ENCODE measurements at regions not wholly inside any gene's neighbourhood (a gene's known extent, or its start where the extent isn't known, plus 50 kb on each side); places are given as distances from the start of the nearest gene placed in this dataset.

DNA sequence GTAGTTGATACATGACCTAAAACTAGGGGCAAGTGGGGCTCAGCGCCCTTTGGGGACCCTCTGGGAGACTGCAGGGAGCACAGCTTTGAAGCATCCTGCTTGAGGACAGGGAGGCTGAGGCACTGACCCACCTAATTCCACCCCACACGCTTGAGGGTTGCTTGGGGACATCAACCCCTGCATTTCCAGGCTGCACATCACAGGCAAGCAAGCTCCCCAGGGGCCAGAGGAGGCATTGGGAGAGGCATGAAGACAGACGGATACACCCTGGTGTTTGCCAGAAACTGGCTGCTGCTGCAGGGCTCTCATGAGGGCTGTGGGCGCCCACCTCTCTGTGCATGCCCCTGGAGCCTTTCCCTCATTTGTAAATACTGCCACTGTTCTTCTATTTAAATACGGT lies 99.3 kb downstream of the ABHD5 start:
- no peak for TF ChIP-seq PBX3 (IDR thresholded peaks at IDR 0.05; ENCODE audit: insufficient replicate concordance, low read depth, low read length)
- TF ChIP-seq, protein P1, sequence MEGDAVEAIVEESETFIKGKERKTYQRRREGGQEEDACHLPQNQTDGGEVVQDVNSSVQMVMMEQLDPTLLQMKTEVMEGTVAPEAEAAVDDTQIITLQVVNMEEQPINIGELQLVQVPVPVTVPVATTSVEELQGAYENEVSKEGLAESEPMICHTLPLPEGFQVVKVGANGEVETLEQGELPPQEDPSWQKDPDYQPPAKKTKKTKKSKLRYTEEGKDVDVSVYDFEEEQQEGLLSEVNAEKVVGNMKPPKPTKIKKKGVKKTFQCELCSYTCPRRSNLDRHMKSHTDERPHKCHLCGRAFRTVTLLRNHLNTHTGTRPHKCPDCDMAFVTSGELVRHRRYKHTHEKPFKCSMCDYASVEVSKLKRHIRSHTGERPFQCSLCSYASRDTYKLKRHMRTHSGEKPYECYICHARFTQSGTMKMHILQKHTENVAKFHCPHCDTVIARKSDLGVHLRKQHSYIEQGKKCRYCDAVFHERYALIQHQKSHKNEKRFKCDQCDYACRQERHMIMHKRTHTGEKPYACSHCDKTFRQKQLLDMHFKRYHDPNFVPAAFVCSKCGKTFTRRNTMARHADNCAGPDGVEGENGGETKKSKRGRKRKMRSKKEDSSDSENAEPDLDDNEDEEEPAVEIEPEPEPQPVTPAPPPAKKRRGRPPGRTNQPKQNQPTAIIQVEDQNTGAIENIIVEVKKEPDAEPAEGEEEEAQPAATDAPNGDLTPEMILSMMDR (IDR thresholded peaks at IDR 0.05 in 2 of 3, conservative IDR thresholded peaks at IDR 0.05 in 1 of 3; ENCODE audit: control insufficient read depth in 2 of 3, extremely low read depth in 1 of 3, insufficient read depth in 1 of 3, low read depth in 3 of 3, low read length in 3 of 3), result no peak
- no peak for TF ChIP-seq ATF2 (IDR thresholded peaks at IDR 0.05; ENCODE audit: low read length)
- TF ChIP-seq POLR2A (IDR thresholded peaks at IDR 0.05; ENCODE audit: low read depth, low read length), result no peak
- TF ChIP-seq SMC3 (IDR thresholded peaks at IDR 0.05; ENCODE audit: borderline replicate concordance, low read length), result no peak
- no peak for TF ChIP-seq EP300 (IDR thresholded peaks at IDR 0.05; ENCODE audit: borderline replicate concordance in 1 of 2, control insufficient read depth in 1 of 2, low read depth in 2 of 2, low read length in 2 of 2)
- TF ChIP-seq, protein P2, sequence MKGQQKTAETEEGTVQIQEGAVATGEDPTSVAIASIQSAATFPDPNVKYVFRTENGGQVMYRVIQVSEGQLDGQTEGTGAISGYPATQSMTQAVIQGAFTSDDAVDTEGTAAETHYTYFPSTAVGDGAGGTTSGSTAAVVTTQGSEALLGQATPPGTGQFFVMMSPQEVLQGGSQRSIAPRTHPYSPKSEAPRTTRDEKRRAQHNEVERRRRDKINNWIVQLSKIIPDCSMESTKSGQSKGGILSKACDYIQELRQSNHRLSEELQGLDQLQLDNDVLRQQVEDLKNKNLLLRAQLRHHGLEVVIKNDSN (IDR thresholded peaks at IDR 0.05; ENCODE audit: borderline replicate concordance, extremely low read length, insufficient read depth, low read depth, low read length), result no peak
- TF ChIP-seq FOS (IDR thresholded peaks at IDR 0.05; ENCODE audit: borderline replicate concordance, extremely low read depth, insufficient read length), result no peak
- TF ChIP-seq, protein P3, sequence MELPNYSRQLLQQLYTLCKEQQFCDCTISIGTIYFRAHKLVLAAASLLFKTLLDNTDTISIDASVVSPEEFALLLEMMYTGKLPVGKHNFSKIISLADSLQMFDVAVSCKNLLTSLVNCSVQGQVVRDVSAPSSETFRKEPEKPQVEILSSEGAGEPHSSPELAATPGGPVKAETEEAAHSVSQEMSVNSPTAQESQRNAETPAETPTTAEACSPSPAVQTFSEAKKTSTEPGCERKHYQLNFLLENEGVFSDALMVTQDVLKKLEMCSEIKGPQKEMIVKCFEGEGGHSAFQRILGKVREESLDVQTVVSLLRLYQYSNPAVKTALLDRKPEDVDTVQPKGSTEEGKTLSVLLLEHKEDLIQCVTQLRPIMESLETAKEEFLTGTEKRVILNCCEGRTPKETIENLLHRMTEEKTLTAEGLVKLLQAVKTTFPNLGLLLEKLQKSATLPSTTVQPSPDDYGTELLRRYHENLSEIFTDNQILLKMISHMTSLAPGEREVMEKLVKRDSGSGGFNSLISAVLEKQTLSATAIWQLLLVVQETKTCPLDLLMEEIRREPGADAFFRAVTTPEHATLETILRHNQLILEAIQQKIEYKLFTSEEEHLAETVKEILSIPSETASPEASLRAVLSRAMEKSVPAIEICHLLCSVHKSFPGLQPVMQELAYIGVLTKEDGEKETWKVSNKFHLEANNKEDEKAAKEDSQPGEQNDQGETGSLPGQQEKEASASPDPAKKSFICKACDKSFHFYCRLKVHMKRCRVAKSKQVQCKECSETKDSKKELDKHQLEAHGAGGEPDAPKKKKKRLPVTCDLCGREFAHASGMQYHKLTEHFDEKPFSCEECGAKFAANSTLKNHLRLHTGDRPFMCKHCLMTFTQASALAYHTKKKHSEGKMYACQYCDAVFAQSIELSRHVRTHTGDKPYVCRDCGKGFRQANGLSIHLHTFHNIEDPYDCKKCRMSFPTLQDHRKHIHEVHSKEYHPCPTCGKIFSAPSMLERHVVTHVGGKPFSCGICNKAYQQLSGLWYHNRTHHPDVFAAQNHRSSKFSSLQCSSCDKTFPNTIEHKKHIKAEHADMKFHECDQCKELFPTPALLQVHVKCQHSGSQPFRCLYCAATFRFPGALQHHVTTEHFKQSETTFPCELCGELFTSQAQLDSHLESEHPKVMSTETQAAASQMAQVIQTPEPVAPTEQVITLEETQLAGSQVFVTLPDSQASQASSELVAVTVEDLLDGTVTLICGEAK (IDR thresholded peaks at IDR 0.05; ENCODE audit: borderline replicate concordance), result no peak
- TF ChIP-seq JUNB (IDR thresholded peaks at IDR 0.05), result no peak
- TF ChIP-seq, protein P4, sequence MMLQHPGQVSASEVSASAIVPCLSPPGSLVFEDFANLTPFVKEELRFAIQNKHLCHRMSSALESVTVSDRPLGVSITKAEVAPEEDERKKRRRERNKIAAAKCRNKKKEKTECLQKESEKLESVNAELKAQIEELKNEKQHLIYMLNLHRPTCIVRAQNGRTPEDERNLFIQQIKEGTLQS (IDR thresholded peaks at IDR 0.05; ENCODE audit: borderline replicate concordance, extremely low read depth, low read depth, low read length), result no peak
- no peak for TF ChIP-seq ZSCAN29 (IDR thresholded peaks at IDR 0.05)
- TF ChIP-seq SP1 (IDR thresholded peaks at IDR 0.05; ENCODE audit: low read depth, low read length), result no peak
